ENCODE measurements at regions not wholly inside any gene's neighbourhood (a gene's known extent, or its start where the extent isn't known, plus 50 kb on each side); places are given as distances from the start of the nearest gene placed in this dataset.

- TF ChIP-seq CTCF (conservative IDR thresholded peaks at IDR 0.05) = no peak
- TF ChIP-seq EZH2 (IDR thresholded peaks at IDR 0.05; ENCODE audit: low read depth) = no peak
These were observed 762.8 kb downstream of the GATA3 start for GRCh38 chr10:8817299-8817698.
